Gastroesophageal sphincter (tissue), 4 donors: ENCODE measurements at regions not wholly inside any gene's neighbourhood (a gene's known extent, or its start where the extent isn't known, plus 50 kb on each side); places are given as distances from the start of the nearest gene placed in this dataset.

Source experiments
- ATAC-seq: fragments of 150-250 bp; one replicate; pipeline ENCODE4 v1.9.1; 2016; ENCODE audit warnings: mild to moderate bottlenecking, moderate library complexity
- H3K27ac ChIP-seq, 4 donors: fragments of 200-600 bp; sonication (generic) in 3 of 4; 1 replicate in 3 of 4; 2 replicates in 1 of 4; pipeline ENCODE4 v1.5.1; 2016 to 2019
- H3K27me3 ChIP-seq: fragments of 200-600 bp; sonication (generic); one replicate; pipeline ENCODE4 v1.5.1; 2019
- H3K36me3 ChIP-seq, 2 donors: fragments of 200-600 bp; sonication (generic); one replicate each; pipeline ENCODE4 v1.5.1; 2019; ENCODE audit warnings: control low read depth in 1 of 2
- H3K4me1 ChIP-seq, 3 donors: fragments of 200-600 bp; sonication (generic); 1 replicate in 2 of 3; 2 replicates in 1 of 3; pipeline ENCODE4 v1.5.1; 2016 to 2019; ENCODE audit warnings: control low read depth in 2 of 3
- H3K4me3 ChIP-seq, 2 donors: fragments of 200-600 bp; sonication (generic); one replicate each; pipeline ENCODE4 v1.5.1; 2019; ENCODE audit warnings: mild to moderate bottlenecking in 1 of 2, moderate library complexity in 1 of 2
- H3K9me3 ChIP-seq, 3 donors: fragments of 200-600 bp; sonication (generic); one replicate each; pipeline ENCODE4 v1.5.1; 2017 to 2019; ENCODE audit warnings: control low read depth in 2 of 3
- CTCF ChIP-seq, 4 experiments: fragments of 200-600 bp in 2 of 4; fragments of 450-650 bp in 2 of 4; sonication (generic) in 1 of 4; IDR thresholded peaks; one replicate each; pipeline ENCODE4 v1.5.1; 2017 to 2019; ENCODE audit warnings: antibody characterized with exemption in 4 of 4, mild to moderate bottlenecking in 2 of 4, moderate library complexity in 2 of 4
- EP300 ChIP-seq: sonication (generic); formaldehyde crosslinking; IDR thresholded peaks from one replicate; pipeline ENCODE4 v1.6.1; 2017; ENCODE audit warnings: antibody characterized with exemption, mild to moderate bottlenecking
- POLR2A ChIP-seq, 2 donors: fragments of 450-650 bp; IDR thresholded peaks; one replicate each; pipeline ENCODE4 v1.6.1; 2017; ENCODE audit warnings: antibody characterized with exemption in 2 of 2, mild to moderate bottlenecking in 2 of 2, moderate library complexity in 1 of 2
- POLR2AphosphoS5 ChIP-seq: sonication (generic); formaldehyde crosslinking; IDR thresholded peaks from one replicate; pipeline ENCODE4 v1.6.1; 2017; ENCODE audit warnings: antibody characterized with exemption
- WGBS, 2 donors: methylation state at CpG; one replicate each; pipeline ENCODE4 v1.1.5; 2018; ENCODE audit warnings: low coverage in 1 of 2; 5-methylcytosine and 5-hydroxymethylcytosine counted together

DNA sequence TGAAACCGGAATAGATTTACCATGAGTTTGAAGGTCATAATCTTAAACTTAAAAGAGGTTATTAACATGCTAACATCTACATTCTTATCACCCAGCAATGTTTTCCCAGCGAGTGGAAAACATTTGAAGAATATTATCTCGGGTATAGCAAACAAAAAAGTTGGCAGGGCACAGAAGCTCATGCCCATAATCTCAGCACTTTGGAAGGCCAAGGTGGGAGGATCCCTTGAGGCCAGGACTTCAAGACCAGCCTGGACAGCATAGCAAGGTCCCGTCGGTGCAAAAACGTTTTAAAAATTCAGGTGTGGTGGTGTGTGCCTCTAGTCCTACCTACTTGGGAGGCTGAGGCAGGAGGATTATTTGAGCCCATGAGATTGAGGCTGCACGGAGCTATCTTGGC lies 213.5 kb downstream of the MANEA start:
- Histone ChIP-seq H3K27me3 (no peaks in the 10 kb centered on the region), H3K4me1 (no peaks in the 10 kb centered on the region), H3K4me3 (no peak overlapping the region), H3K9me3 (peaks cover 0 to 6% (median 0%) of the 10 kb centered on the region in 3 donors), H3K27ac (no peak overlapping the region), H3K36me3 (no peaks in the 10 kb centered on the region)
- WGBS, 2 donors: 67 to 72% methylated on average over 7 of the region's 7 CpGs
- TF ChIP-seq POLR2AphosphoS5 (no peak), EP300 (no peak), POLR2A (IDR thresholded peaks at IDR 0.05) (no peak)
- ATAC-seq: no peak

DNA sequence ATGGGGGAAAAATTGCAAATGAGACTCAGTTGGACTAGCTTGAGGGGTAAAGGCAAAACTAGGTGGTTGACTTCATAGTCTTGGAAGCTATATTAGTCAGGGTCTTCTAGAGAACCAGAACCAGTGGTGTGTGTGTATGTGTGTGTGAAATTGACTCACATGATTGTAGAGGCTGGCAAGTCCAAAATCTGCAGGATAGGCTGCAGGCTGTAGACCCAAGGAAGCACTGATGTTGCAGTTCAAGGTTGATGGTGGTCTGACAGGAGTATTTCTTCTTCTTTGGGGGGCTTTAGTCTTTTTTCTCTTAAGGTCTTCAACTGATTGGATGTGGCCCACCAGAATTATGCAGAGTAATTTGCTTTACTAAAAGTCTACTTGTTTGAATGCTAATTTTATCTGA lies 217.4 kb downstream of the MANEA start:
- Histone ChIP-seq H3K27me3 (no peaks in the 10 kb centered on the region), H3K27ac (no peak overlapping the region), H3K4me1 (no peaks in the 10 kb centered on the region), H3K4me3 (no peak overlapping the region), H3K9me3 (peaks cover 0 to 6% (median 0%) of the 10 kb centered on the region in 3 donors), H3K36me3 (no peaks in the 10 kb centered on the region)
- TF ChIP-seq EP300: no peak
- TF ChIP-seq CTCF (IDR thresholded peaks at IDR 0.05): no peak
- TF ChIP-seq POLR2AphosphoS5: no peak
- no peak for TF ChIP-seq POLR2A (IDR thresholded peaks at IDR 0.05)
- no peak for ATAC-seq

- H3K27me3 ChIP-seq: no peaks in the 10 kb centered on the region
- H3K4me1 ChIP-seq: no peaks in the 10 kb centered on the region
- H3K27ac ChIP-seq: no peak overlapping the region
- ATAC-seq: no peak
- H3K9me3 ChIP-seq: peaks cover 0 to 6% (median 0%) of the 10 kb centered on the region in 3 donors
- no peaks in the 10 kb centered on the region for H3K36me3 ChIP-seq
- TF ChIP-seq POLR2A (IDR thresholded peaks at IDR 0.05): no peak
- no peak for TF ChIP-seq POLR2AphosphoS5
- TF ChIP-seq EP300: no peak
- TF ChIP-seq CTCF (IDR thresholded peaks at IDR 0.05): no peak
- no peak overlapping the region for H3K4me3 ChIP-seq
These were observed 218.6 kb downstream of the MANEA start for GRCh38 chr6:95795927-95796326.

DNA sequence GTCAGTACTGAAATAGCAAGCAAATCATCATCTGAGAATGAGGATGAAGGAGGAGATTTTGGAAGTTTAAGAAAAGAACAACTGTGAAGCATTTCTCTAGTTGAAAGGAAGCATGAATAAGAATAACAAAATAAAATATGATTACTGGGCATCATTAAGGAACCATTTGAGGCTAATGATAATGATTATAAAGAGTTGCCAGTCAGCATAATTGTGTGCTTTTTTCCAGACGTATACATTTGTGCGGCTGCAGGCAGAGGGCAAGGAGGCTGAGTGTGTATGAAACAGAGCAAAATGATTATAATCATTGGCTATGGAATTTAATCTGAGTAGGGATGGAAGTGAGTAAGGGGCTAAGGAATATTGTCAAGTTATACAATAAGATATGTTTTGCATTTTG lies 218.7 kb upstream of the FUT9 start:
- Histone ChIP-seq H3K27ac (no peak overlapping the region), H3K27me3 (no peaks in the 10 kb centered on the region), H3K4me1 (no peaks in the 10 kb centered on the region), H3K4me3 (no peak overlapping the region), H3K9me3 (peaks cover 0 to 6% (median 0%) of the 10 kb centered on the region in 3 donors), H3K36me3 (no peaks in the 10 kb centered on the region)
- TF ChIP-seq POLR2AphosphoS5 (no peak), POLR2A (IDR thresholded peaks at IDR 0.05) (no peak), CTCF (IDR thresholded peaks at IDR 0.05) (no peak), EP300 (no peak)
- 47 to 78% methylated on average over 2 of the region's 2 CpGs for WGBS, 2 donors
- ATAC-seq: no peak

DNA sequence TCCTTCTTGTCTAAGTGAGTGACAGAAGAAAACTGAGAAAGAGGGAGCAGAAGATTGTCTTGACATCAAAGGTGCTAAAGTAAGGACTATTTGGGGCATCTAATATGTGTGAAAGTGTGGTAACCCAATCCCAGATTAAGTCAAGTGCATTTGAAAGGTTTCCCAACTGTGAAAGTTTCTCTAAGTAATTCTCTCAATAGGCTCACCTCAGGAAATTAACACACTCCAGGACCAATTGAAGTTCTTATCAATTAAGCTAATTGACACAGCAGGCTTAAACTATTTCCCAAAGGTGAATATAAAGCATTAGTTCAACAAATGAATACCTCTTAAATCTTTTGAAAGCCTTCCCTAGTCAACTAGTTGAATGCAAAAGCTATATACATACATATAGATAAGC lies 212.8 kb upstream of the FUT9 start:
- no peaks in the 10 kb centered on the region for H3K27me3 ChIP-seq
- no peaks in the 10 kb centered on the region for H3K9me3 ChIP-seq
- H3K4me3 ChIP-seq: no peak overlapping the region
- H3K36me3 ChIP-seq: no peaks in the 10 kb centered on the region
- H3K4me1 ChIP-seq: no peaks in the 10 kb centered on the region
- no peak for TF ChIP-seq EP300
- no peak for TF ChIP-seq POLR2A (IDR thresholded peaks at IDR 0.05)
- no peak for TF ChIP-seq CTCF (IDR thresholded peaks at IDR 0.05)
- TF ChIP-seq POLR2AphosphoS5: no peak
- ATAC-seq: no peak
- no peak overlapping the region for H3K27ac ChIP-seq

GRCh38 chr6:95803889-95804288 lies 211.9 kb upstream of the FUT9 start:
- Histone ChIP-seq H3K4me3 (no peak overlapping the region), H3K9me3 (no peaks in the 10 kb centered on the region), H3K36me3 (no peaks in the 10 kb centered on the region), H3K27ac (no peak overlapping the region), H3K4me1 (no peaks in the 10 kb centered on the region), H3K27me3 (no peaks in the 10 kb centered on the region)
- no peak for ATAC-seq
- TF ChIP-seq CTCF (IDR thresholded peaks at IDR 0.05): no peak
- TF ChIP-seq POLR2A (IDR thresholded peaks at IDR 0.05): no peak
- no peak for TF ChIP-seq EP300
- no peak for TF ChIP-seq POLR2AphosphoS5
